ENCODE measurements at regions not wholly inside any gene's neighbourhood (a gene's known extent, or its start where the extent isn't known, plus 50 kb on each side); places are given as distances from the start of the nearest gene placed in this dataset.
"Not testable (repeated sequence)": the region's sequence is repeated elsewhere in the genome, so short reads cannot be mapped to it uniquely, and the experiment has no call there.

DNA sequence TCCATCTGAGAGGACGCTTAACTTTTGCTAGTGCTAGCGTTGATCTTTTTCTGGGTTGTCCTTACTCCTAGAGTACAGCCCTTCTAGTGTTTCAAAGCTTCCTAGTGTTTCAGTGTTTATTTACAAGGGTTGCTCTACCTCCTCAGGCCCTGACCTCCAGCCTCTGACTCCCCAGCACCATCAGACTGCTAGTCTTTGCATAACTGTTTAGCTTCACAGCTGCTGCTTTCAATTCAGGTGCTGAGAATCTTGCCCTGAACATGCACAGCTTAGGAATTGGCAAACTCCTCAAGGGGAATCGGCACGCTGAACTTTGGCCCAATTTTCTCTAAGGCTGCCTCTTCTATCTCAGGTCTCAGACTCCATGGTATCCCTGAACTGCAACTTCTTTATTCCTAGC, 52.9 kb downstream of the OR52B4 start:
- H3K27ac ChIP-seq (replicated peaks in 1 of 4); H3K4me3 ChIP-seq; H3K9me3 ChIP-seq; H3K4me1 ChIP-seq; H3K36me3 ChIP-seq; DNase-seq (ENCODE audit: extremely low spot score); intact Hi-C loops (cut with DNase I); H3K27me3 ChIP-seq: not testable (repeated sequence)
- 17% methylated on average over 2 of the region's 4 CpGs for WGBS

DNA sequence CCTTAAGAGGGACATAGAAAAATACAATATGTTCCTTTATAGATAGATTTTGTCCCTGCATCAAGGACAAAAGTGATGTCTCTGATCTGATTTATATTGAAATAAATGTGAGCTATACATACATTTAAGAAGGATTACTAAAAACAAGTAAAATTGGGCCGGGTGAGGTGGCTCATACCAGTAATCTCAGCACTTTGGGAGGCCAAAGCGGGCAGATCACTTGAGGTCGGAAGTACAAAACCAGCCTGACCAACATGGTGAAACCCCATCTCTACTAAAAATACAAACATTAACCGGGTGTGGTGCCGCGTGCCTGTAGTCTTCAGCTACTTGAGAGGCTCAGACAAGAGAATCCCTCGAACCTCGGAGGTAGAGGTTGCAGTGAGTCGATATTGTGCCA, 91.0 kb downstream of the OR52B4 start:
- H3K9me3 ChIP-seq; intact Hi-C loops (cut with DNase I); H3K27ac ChIP-seq (replicated peaks in 1 of 4); DNase-seq (ENCODE audit: extremely low spot score); H3K27me3 ChIP-seq; H3K4me1 ChIP-seq; H3K36me3 ChIP-seq; H3K4me3 ChIP-seq: not testable (repeated sequence)
- WGBS, result 84% methylated on average over 3 of the region's 9 CpGs

DNA sequence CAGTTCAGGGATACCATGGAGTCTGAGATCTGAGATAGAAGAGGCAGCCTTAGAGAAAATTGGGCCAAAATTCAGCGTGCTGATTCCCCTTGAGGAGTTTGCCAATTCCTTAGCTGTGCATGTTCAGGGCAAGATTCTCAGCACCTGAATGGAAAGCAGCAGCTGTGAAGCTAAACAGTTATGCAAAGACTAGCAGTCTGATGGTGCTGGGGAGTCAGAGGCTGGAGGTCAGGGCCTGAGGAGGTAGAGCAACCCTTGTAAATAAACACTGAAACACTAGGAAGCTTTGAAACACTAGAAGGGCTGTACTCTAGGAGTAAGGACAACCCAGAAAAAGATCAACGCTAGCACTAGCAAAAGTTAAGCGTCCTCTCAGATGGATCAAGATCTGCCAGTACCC, 117.1 kb downstream of the OR52B4 start:
- H3K36me3 ChIP-seq; H3K9me3 ChIP-seq; intact Hi-C loops (cut with DNase I); H3K27ac ChIP-seq (replicated peaks in 1 of 4); H3K27me3 ChIP-seq; H3K4me1 ChIP-seq; DNase-seq (ENCODE audit: extremely low spot score); H3K4me3 ChIP-seq: not testable (repeated sequence)
- 44% methylated on average over 2 of the region's 3 CpGs for WGBS

DNA sequence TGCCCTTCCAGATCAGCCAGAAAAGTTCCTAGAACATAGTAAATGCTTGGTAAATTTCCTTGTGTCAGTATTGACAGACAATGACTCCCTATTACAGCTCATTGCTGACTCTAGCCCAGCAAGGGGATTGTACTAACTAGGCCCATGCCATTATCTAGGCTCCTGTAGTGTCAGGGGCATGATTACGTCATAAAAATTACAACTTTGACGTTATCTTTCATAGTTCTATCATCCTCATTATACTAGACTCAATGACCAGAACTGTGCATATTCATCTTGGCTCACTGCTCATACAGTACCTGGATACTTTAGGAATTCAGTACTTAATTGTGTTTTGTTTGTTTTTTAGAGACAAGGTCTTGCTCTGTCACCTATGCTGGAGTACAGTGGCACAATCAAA, 118.7 kb downstream of the OR52B4 start:
- DNase-seq (ENCODE audit: extremely low spot score); H3K36me3 ChIP-seq; H3K27me3 ChIP-seq; intact Hi-C loops (cut with DNase I); H3K4me1 ChIP-seq; H3K27ac ChIP-seq (replicated peaks in 1 of 4); H3K4me3 ChIP-seq; H3K9me3 ChIP-seq: not testable (repeated sequence)
- 83% methylated on average over 2 of the region's 2 CpGs for WGBS

DNA sequence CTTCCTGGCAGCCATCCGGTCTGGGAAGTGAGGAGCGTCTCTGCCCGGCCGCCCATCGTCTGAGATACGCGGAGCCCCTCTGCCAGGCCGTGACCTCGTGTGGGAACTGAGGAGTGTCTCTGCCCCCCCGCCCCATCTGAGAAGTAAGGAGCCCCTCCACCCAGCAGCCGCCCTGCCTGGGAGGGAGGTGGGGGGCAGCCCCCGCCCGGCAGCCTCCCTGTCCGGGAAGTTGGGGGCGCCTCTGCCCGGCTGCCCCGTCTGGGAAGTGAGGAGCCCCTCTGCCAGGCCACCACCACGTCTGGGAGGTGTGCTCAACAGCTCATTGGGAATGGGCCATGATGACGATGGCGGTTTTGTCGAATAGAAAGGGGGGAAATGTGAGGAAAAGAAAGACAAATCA, 130.4 kb downstream of the OR52B4 start:
- intact Hi-C loops (cut with DNase I); DNase-seq (ENCODE audit: extremely low spot score); H3K27me3 ChIP-seq; H3K27ac ChIP-seq (replicated peaks in 1 of 4); H3K4me1 ChIP-seq; H3K9me3 ChIP-seq; H3K4me3 ChIP-seq; H3K36me3 ChIP-seq: not testable (repeated sequence)
- WGBS, result 57% methylated on average over 7 of the region's 21 CpGs

DNA sequence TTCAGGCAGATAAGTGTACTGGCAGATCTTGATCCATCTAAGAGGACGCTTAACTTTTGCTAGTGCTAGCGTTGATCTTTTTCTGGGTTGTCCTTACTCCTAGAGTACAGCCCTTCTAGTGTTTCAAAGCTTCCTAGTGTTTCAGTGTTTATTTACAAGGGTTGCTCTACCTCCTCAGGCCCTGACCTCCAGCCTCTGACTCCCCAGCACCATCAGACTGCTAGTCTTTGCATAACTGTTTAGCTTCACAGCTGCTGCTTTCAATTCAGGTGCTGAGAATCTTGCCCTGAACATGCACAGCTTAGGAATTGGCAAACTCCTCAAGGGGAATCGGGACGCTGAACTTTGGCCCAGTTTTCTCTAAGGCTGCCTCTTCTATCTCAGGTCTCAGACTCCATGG, 124.3 kb downstream of the RRM1 start:
- H3K9me3 ChIP-seq; H3K4me3 ChIP-seq; H3K4me1 ChIP-seq; H3K36me3 ChIP-seq; H3K27ac ChIP-seq (replicated peaks in 1 of 4); H3K27me3 ChIP-seq; DNase-seq (ENCODE audit: extremely low spot score); intact Hi-C loops (cut with DNase I): not testable (repeated sequence)
- WGBS, result 39% methylated on average over 4 of the region's 4 CpGs

DNA sequence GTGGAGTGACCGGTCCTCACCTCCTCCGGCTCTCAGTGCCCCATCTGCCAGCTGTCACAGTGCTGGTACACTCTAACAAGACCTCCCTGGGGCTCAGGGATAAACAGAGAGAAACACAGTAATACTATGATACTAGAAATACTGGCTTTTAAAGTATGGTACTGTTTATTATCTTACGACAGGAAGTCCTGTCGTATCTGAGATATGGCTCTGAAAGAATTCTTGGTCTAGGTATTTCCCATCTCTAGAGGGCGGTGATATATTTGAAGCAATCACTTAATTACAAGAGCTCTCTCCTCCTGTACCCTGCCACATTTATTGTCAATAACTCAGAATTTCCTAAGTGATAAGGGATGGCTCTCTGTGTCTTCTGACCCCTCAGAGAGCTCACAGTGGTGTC, 119.1 kb downstream of the RRM1 start:
- TF ChIP-seq, protein P1, sequence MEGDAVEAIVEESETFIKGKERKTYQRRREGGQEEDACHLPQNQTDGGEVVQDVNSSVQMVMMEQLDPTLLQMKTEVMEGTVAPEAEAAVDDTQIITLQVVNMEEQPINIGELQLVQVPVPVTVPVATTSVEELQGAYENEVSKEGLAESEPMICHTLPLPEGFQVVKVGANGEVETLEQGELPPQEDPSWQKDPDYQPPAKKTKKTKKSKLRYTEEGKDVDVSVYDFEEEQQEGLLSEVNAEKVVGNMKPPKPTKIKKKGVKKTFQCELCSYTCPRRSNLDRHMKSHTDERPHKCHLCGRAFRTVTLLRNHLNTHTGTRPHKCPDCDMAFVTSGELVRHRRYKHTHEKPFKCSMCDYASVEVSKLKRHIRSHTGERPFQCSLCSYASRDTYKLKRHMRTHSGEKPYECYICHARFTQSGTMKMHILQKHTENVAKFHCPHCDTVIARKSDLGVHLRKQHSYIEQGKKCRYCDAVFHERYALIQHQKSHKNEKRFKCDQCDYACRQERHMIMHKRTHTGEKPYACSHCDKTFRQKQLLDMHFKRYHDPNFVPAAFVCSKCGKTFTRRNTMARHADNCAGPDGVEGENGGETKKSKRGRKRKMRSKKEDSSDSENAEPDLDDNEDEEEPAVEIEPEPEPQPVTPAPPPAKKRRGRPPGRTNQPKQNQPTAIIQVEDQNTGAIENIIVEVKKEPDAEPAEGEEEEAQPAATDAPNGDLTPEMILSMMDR (IDR thresholded peaks at IDR 0.05), result no peak
- TF ChIP-seq EP300 (IDR thresholded peaks at IDR 0.05), result no peak
- TF ChIP-seq POLR2AphosphoS5 (IDR thresholded peaks at IDR 0.05), result no peak
- no peak for TF ChIP-seq POLR2A (IDR thresholded peaks at IDR 0.05; ENCODE audit: low read depth)
- 58% methylated on average over 5 of the region's 5 CpGs for WGBS

DNA sequence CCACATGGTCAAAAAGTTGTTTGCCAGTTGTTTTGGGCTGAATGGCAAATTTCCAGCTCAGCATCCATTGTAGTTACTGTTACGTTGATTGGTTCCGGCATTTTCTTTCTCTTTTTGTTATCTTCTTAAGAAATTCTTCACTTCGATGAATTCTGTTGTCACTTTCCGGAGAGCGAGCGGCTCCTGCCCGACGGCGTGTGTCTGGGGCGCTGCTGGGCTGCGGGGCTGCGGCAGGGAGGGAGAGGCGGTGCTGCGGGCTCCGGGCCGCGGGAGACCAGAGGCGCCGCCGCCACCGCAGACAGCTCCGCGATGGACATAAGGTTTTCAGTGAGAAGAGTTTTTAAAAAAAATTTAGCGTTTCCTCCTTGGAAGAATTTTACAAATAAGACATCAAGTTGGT, 117.4 kb downstream of the RRM1 start:
- TF ChIP-seq POLR2AphosphoS5 (IDR thresholded peaks at IDR 0.05), result no peak
- TF ChIP-seq EP300 (IDR thresholded peaks at IDR 0.05), result no peak
- TF ChIP-seq, protein P1 (IDR thresholded peaks at IDR 0.05), result no peak
- no peak for TF ChIP-seq POLR2A (IDR thresholded peaks at IDR 0.05; ENCODE audit: low read depth)
- 4% methylated on average over 23 of the region's 24 CpGs for WGBS
- no peaks in the 10 kb centered on the region for H3K36me3 ChIP-seq
- H3K4me1 ChIP-seq, result peaks cover 0 to 5% (median 2%) of the 10 kb centered on the region in 4 donors
- H3K27ac ChIP-seq (replicated peaks in 1 of 4), result no peak overlapping the region
- peaks cover 0 to 18% (median 4%) of the 10 kb centered on the region in 4 donors for H3K27me3 ChIP-seq
- no peak for DNase-seq (ENCODE audit: extremely low spot score)
- no peak overlapping the region for H3K4me3 ChIP-seq
- intact Hi-C loops (cut with DNase I), result no loop called here
- H3K9me3 ChIP-seq, result no peaks in the 10 kb centered on the region

More for the DNA sequence above, 119.1 kb downstream of the RRM1 start:
- no peak for DNase-seq (ENCODE audit: extremely low spot score)
- Histone ChIP-seq H3K36me3 (no peaks in the 10 kb centered on the region), H3K9me3 (no peaks in the 10 kb centered on the region), H3K4me3 (no peak overlapping the region), H3K4me1 (peaks cover 0 to 5% (median 2%) of the 10 kb centered on the region in 4 donors), H3K27ac (replicated peaks in 1 of 4) (no peak overlapping the region), H3K27me3 (peaks cover 0 to 13% (median 4%) of the 10 kb centered on the region in 4 donors)
- intact Hi-C loops (cut with DNase I), result no loop called here

Data from esophagus muscularis mucosa (tissue), 4 donors.